ENCODE measurements at regions not wholly inside any gene's neighbourhood (a gene's known extent, or its start where the extent isn't known, plus 50 kb on each side); places are given as distances from the start of the nearest gene placed in this dataset.
A peak's percentile ranks its signal among the peaks of the same experiment; 100 is the strongest.
"Not testable (repeated sequence)": the region's sequence is repeated elsewhere in the genome, so short reads cannot be mapped to it uniquely, and the experiment has no call there.

DNA sequence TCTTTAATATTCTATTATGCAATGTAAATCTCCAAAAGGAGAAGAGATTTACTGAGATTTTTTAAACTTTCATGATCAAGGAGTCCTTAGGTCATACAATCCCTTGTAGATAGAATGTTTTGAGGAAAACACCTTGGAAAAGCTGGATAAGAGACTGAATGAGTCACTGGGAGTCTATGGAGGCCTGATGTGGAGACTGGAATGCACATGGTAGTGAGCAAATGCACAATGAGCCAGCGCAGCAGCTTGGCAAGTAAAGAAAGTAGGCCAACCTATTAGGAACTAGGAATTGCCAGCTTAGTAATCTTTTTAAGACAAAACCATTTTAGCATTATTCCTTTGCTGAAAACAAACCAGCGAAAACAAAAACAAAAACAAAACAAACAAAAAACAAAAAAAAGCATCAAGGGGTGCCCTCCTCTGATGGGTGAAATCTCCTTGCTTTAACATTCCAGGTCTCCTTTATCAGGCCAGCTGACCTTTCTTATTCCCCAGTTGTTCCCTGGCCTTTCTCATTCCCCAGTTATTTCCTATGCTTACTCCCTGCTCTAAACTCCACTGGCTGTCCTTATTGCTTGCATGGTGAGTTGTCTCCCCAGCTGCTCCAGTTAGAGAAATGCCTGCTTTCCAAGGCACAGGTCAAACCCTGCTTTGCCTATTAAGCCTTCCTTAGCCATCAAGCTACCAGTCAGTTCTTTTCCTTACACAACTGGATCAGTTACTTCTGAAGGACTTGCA lies 135.8 kb downstream of the PLCE1 start:
- peak; percentile 80 for DNase-seq

DNA sequence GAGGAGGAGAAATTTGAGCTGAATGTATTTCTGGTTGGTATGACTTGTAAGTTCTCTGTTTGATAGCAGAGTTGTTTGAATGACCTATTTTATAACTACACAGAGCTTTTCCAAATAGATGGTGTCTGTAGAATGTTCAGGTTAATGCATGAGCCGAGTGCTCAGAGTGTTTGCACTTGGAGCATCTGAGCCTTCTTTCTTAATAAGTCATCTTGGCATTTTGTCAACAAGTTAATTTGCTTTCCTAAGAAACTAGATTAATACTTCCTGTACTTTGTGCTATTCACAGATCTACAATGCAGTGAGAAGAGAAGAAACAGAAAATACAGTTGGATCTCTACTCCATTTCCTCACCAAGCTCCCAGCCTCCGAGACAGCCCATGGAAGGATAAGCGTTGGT lies 138.2 kb downstream of the PLCE1 start:
- peak; percentile 56 for DNase-seq

DNA sequence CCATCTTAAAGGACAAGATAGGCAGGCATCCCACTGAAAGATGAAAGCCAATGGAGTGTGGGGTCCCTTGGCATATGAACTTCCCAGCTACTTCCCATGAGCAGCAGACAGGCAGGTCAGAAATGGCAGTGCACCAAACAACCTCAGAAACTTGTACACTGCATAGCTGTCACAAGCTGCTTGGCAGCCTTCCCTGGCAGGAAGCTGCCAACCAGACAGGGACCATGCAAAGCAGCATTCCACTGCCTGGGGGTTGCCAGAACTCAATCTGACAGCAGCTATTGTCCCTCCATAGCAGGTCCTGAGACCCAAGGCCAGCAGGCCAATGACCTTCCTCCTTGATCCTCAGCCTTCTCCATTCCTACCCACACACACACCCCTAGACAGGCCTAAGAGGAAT lies 139.5 kb downstream of the PLCE1 start:
- peak; percentile 69 for DNase-seq

DNA sequence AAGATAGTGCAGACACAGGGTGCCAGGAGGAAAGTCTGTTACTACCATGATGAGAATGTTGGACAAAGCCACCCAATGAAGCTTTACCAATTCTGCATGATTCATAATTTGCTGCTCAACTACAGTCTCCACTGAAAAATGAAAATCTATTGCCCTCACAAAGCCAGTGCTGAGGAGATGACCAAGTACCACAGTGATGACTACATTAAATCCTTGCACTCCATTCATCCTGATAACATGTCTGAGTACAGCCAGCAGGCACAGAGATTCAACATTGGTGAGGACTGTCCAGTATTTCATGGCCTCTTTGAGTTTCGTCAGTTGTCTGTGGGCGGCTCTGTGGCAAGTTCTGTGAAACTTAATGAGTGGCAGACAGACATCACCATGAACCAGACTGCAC lies 144.0 kb downstream of the PLCE1 start:
- DNase-seq, result no peak

DNA sequence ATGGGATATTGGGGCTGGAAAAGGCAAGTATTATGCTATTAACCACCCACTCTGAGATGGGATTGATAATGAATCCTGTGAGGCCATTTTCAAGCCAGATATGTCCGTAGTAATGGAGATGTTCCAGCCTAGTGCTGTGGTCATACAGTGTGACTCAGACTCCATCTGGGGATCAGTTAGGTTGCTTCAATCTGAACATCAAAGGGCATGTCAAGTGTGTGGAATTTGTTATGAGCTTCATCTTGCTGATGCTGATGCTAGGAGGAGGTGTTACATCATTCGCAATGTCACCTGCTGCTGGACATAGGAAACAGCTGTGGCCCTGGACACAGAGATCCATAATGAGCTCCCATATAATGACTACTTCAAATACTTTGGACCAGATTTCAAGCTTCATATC lies 144.7 kb downstream of the PLCE1 start:
- no peak for DNase-seq

DNA sequence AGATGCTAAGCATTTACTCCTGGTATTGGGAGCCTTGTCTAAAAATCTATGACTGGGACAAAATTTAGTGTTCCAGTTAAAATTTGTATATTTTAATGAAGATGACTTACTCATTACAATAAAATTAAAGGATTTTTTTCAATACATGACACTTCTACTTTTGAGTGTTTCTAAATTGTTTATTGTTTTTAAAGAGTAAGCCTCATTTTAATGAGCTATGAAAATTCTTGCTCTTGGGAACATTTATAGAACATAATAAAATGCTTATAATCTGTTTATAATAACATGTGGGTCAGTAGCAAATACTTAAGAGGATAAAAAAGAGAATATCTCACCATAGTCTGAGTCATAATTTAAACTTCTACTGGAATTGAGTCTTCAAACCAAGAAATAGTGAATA lies 149.5 kb downstream of the PLCE1 start:
- peak; percentile 15 for DNase-seq

DNA sequence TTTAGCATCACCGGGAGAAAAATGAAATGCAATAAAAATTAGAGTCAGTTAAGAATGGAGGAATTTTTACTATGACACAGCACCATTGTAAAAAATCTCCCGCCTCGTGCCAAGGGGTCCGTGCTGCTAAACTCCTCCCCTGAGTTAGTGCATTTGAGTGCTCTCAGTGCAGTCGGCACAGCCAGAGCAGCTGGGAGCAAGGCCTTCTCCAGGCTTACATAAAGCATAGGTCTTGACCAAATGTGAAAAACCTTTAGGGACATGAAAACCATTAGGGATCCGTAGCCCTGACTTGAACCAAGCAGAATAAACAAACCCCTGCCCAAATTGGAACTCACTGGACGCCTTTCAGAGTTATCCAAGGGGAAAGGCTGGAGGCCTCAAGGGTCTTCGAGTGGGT lies 152.6 kb downstream of the PLCE1 start:
- DNase-seq, result no peak

DNA sequence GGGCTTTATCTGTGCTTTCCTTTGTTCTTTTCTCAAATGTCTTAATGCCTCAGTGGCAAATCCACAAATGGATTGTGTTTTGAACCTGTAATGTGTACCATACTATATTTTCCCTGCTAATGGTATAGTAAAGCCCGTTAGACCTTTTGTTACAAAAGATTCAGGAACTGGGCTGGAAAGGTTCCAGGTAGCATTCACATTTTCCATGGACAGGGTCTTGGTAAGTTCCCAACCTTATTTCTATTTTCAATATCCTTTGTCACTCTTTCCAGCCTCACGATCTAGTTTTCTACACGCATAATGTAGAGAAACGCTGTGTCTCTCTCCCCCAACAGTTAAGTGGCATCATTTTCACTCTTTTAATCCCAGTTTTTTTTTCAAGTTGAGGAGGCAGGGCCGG lies 153.0 kb downstream of the PLCE1 start:
- no peak for DNase-seq

DNA sequence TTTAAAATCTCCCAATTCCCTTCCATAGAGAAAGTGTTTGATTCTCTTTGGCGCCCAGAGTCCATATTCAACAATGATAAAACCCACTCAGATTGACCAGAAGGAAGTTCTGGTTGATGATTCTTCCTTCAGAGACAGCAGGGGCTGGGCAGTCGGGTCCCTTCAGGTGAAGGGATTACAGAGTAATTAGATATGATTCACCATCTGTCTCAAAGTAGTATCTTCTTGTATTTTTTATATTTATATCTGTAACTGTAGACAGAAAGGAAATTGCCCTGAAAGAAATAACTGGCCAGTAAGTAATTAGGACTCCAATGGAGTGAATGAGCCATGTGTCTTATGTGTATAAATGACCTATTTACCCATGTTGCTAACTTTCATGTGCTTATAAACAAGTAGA lies 156.0 kb downstream of the PLCE1 start:
- DNase-seq, result no peak

DNA sequence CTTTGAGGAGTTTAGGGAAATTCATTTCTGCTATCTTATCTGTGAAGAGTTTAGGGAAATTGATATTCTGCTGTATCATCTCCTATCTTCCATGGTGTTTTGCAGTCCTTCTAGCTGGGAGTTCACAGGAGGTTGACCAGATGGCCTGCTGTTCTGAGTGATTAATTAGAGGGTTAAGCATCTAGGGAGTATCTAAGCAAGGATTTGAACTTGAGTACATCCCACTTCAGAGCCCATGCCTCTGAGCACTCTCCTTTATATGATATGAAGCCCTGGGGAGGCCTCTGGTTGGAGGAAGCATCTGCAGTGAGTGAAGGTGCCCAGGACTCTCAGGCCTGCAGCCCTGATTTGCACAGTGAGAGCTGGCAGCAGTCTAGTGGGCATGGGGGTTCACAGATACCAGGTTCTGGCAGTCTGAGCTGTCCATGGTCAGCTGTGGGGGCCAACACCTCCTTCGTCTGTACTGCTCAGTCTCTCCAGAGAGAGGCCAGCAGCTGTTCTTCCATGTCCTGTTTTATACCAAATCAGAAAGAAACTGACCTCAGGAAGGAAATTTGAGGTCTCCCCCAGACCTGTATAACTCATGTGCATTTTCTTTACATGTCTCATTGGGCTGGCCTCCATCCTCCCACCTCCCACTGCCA lies 156.9 kb downstream of the PLCE1 start:
- no peak for DNase-seq

DNA sequence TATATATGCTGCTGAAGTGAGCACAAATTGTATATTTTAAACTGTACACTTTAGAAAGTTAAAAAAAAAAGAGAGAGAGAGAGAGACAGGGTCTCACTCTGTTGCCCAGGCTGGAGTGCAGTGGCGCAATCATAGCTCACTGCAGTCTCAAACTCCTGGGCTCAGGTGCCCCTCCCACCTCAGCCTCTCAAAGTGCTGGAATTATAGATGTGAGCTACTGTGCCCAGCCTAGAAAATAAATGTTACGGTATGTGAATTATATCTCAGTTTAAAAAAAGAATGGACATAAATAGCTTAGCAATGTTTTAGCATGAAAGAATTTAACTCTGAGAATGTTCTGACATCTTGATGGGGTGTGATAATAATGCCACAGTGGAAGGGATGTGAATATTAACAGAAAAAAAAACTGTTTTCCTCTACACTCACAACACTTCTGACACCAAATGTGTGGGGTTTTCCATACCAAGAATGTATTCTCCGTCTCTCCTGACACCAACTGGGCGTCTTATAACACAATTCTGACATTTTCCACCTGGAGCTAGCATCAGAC lies 162.1 kb downstream of the PLCE1 start:
- peak; percentile 15 for DNase-seq

DNA sequence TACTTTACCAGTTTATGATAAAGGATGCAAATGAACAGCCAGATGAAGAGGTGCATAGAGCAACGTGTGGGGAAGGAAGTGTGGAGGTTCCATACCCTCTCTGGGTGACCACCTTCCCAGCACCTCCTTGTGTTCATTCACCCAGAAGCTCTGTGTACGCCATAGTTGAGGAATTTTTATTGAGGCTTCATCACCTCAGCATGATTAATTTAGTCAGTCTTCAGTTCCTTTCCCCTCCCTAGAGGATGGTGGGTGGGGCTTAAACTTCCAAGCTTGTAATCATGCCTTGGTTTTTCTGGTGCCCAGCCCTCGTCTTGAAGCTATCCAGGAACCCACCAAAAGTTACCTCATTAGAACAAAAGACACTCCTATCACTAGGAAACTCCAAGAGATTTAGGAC lies 162.7 kb downstream of the PLCE1 start:
- peak; percentile 15 for DNase-seq

DNA sequence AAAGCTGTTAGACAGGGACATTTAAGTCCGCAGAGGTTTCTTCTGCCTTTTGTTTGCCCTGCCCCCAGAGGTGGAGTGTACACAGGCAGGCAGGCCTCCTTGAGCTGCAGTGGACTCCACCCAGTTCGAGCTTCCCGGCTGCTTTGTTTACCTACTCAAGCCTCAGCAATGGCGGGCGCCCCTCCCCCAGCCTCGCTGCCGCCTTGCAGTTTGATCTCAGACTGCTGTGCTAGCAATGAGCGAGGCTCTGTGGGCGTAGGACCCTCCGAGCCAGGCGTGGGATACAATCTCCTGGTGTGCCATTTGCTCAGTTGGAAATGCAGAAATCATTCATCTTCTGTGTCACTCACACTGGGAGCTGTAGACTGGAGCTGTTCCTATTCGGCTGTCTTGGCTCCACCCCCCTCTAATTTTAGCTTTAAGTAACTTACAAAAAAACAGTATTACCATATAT lies 171.5 kb downstream of the PLCE1 start:
- DNase-seq, result not testable (repeated sequence)

DNA sequence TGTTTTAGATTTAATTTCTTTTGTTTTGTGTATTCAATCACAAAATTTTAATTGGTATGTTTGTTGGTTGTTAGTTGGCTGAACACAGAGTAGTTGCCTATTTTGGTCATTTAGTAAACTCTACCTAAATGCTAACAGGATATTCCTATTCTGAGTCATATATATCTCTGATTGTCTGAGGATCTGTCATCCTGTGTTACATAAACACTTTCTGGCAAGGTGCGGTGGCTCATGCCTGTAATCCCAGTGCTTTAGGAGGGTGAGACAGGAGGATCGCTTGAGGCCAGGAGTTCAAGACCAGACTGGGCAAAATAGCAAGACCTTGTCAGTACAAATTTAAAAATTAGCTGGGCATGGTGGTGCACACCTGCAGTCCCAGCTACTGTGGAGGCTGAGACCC lies 178.6 kb downstream of the PLCE1 start:
- DNase-seq, result no peak

DNA sequence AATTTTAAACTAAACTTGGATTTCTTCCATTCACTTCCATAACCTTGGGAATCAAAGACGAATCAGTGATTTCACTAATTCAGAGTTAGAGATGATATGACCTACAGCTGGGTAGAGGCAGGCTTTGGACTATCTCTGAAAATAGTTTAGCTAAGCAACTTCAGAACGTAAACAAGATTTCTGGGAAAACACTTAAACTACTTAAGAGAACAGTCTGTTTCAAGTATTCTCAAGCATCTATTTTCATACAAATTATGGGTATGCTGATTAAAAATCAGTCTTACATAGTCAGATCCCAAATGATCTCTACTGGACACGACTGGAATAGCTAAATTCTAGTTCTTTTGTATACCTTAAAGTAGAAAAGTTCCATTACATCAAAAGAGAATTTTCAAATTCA lies 179.9 kb downstream of the PLCE1 start:
- DNase-seq, result no peak

DNA sequence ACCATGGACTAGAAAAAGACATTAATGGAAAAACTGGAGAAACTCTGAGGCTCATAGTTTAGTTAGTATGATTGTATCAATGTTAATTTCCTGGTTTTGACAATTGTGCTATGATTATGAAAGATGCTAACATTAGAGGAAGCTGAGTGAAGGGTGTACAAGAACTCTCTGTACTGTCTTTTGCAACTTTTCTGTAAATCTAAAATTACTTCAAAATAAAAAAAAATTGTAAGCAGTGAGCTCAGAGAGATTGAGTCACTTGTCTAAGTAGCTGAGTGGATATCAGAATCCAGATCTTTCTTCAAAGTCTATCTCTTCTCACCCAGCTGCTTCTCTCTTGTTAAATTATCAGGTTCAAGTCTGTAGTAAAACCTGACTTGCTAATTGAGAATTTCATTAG lies 181.1 kb downstream of the PLCE1 start:
- DNase-seq, result no peak

DNA sequence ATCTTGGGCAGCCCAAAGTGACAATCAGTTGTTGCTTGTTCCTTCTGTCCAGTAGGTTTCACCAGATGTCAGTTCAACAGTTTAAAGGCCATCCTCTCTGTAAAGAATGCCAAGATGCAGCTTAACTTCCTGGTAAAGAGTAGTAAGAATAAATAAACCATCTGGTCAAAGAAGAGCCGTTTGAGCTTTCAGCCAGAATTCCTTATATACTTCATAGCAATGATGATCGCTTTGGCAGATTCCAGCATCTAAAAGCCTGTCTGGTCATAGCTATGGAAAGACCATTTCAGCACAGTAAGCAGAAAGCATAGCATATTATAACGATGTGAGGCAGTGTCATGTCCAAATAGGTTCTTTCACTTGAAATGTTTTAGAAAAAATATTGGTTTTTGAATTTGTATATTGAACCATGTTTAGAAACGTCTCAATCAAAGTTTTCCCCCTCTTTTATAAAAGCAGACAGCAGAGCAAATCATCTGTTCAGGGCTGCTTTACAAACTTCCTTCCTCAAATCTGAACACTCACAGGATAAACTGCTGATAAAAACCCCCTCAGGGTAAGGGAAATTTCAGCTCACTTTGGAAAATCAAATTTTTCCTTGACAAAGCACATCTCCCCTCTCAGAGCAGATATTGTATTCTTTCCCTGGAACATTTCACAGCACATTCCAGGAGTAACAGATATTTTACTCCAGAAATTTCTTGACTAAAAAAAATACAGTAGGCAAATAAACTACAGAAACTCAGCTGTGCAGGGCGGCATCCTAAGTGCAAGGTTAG lies 184.1 kb downstream of the NOC3L start:
- no peak for DNase-seq

DNA sequence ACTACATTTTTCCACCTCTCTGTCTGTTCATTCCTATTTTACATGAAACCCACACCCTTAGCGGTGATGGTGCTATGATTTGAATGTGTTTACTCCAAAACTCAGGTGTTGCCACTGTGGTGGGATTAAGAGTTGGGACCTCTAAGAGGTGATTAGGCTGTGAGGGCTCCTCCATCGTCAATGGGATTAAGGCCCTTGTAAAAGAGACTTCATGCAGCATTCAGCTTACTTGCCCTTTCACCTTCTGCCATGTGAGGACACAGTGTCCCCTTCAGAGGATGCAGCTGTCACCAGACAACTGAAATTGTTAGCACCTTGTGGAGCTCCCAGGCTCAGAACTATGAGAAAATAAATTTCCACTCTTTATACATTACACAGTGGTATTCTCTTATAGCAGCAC lies 182.2 kb downstream of the NOC3L start:
- DNase-seq, result no peak

DNA sequence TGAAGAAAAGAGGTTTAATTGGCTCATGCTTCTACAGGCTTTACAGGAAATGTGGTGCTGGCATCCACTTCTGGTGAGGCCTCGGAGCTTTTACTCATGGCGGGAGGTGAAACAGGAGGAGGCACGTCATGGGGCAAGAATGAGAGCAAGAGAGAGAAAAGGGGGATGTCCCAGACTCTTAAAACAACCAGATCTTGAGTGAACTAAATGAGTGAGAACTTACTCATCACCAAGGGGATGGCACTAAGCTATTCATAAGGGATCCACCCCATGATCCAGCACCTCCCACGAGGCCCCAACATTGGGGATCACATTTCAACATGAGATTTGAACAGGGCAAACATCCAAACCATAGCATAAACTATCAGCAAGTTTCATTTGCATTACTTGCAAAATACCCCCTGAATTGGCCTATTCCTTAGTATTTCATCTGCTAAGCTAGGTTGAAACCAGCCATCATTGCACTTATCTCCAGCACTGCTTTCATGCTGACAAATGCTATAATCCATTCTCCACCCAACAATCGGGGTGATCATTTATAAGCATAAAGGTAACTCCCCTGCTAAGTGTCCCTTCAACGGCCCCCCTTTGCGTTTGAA lies 179.0 kb downstream of the NOC3L start:
- DNase-seq, result peak; percentile 99

DNA sequence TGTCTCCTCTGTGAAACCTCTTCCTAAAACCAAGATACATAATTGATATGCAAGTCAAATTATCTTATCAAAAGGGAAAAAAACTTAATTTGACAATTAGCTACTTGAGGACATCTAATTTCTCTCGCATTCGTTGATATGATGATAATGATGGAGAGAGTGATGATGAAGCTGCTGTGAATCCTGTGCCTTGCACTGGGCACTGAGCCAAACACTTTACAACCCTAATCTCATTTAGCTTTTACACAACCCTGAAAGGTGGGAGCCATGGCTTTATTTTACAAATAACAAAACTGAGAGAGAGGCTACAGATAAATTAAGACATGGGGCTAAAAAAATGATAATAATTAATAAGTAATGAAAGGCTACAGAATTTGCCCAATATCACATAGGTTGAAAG lies 176.0 kb downstream of the NOC3L start:
- no peak for DNase-seq

DNA sequence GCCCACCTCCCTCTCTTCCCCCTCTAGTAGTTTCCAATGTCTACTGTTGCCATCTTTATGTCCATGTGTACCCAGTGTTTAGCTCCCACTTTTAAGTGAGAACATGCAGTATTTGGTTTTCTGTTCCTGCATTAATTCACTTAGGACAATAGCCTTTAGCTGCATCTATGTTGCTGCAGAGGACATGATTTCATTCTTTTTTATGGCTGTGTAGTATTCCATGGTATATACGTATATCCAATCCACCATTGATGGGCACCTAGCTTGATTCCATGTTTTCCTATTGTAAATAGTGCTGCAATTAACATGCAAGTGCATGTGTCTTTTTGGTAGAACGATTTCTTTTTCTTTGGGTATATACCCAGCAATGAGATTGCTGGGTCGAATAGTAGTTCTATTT lies 170.4 kb downstream of the NOC3L start:
- DNase-seq, result no peak

DNA sequence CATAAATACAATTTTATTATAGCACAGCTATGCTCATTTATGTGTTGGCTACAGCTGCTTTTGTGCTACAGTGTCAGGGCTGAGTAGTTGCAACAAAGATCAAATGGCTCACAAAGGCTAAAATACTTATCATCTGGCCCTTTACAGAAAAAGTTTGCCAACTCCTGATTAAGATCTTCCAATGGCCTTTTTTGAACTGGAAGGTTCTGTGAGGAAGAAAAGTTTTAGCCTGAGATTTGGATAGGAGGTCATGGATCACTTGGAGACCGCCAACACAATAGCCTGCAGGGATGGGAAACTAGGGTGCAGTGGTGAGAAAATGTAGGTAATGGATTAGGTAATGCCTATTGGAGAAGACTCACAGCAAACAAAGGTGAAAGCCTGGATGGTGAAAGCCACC lies 169.8 kb downstream of the NOC3L start:
- DNase-seq, result peak; percentile 4

DNA sequence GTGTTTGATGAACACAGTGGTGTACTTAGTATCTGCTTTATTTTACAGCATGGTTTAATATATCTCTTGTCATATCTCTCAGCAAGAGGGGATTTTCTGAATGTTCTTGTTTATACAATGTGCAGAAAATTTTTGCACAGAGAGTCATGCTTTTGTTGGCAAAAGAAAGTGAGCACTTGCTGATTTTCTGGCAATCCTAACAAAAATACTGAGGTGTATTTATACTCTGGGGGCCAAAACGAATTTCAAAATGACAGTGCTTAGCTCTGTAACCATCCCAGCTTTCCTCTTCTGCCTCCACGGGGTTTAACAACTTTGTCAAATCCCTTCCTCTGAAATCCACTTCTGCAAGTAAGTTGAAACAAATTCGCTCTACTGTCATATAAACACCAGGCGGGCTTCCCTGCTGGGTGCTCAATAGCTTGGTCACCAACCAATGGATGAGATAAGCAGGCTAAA lies 169.2 kb downstream of the NOC3L start:
- peak; percentile 89 for DNase-seq

Data from fibroblast of skin of back (primary cell).